HG03457 (cell line): ENCODE measurements at regions not wholly inside any gene's neighbourhood (a gene's known extent, or its start where the extent isn't known, plus 50 kb on each side); places are given as distances from the start of the nearest gene placed in this dataset.

Experiments used
- ATAC-seq: cut with Tn5 transposase; IDR thresholded peaks from one replicate; pipeline ENCODE4 v1.9.1; 2021; ENCODE audit warnings: moderate number of reproducible peaks; ENCODE audit not compliant: unreplicated experiment

- ATAC-seq, result no peak
These were observed 115.2 kb upstream of the PITRM1 start for GRCh38 chr10:3287572-3288445.

- no peak for ATAC-seq
These were observed 110.1 kb upstream of the PITRM1 start for GRCh38 chr10:3282674-3283017.

- no peak for ATAC-seq
These were observed 109.5 kb upstream of the PITRM1 start for GRCh38 chr10:3281941-3282673.

GRCh38 chr10:3278771-3279170 lies 106.2 kb upstream of the PITRM1 start:
- no peak for ATAC-seq

GRCh38 chr10:3277566-3277965 lies 105.0 kb upstream of the PITRM1 start:
- ATAC-seq, result no peak

- ATAC-seq, result no peak
These were observed 101.8 kb upstream of the PITRM1 start for GRCh38 chr10:3274414-3274813.

- ATAC-seq, result no peak
These were observed 101.4 kb upstream of the PITRM1 start for GRCh38 chr10:3273966-3274365.

GRCh38 chr10:3272300-3272699 lies 99.7 kb upstream of the PITRM1 start:
- ATAC-seq, result no peak

GRCh38 chr10:3271354-3272115 lies 99.0 kb upstream of the PITRM1 start:
- no peak for ATAC-seq

GRCh38 chr10:3270577-3271316 lies 98.2 kb upstream of the PITRM1 start:
- ATAC-seq, result no peak

- no peak for ATAC-seq
These were observed 95.4 kb upstream of the PITRM1 start for GRCh38 chr10:3268025-3268424.

GRCh38 chr10:3265088-3265487 lies 92.5 kb upstream of the PITRM1 start:
- no peak for ATAC-seq

GRCh38 chr10:3264161-3264761 lies 91.7 kb upstream of the PITRM1 start:
- ATAC-seq, result no peak

- ATAC-seq, result no peak
These were observed 91.2 kb upstream of the PITRM1 start for GRCh38 chr10:3263747-3264146.

GRCh38 chr10:3263082-3263481 lies 90.5 kb upstream of the PITRM1 start:
- ATAC-seq, result no peak

GRCh38 chr10:3261921-3262320 lies 89.3 kb upstream of the PITRM1 start:
- ATAC-seq, result no peak

- ATAC-seq, result no peak
These were observed 87.7 kb upstream of the PITRM1 start for GRCh38 chr10:3260066-3260834.

GRCh38 chr10:3259499-3259898 lies 86.9 kb upstream of the PITRM1 start:
- no peak for ATAC-seq

- no peak for ATAC-seq
These were observed 85.8 kb upstream of the PITRM1 start for GRCh38 chr10:3258394-3258793.

- ATAC-seq, result no peak
These were observed 83.0 kb upstream of the PITRM1 start for GRCh38 chr10:3255616-3256015.
